GM12891 (cell line): ENCODE measurements at regions not wholly inside any gene's neighbourhood (a gene's known extent, or its start where the extent isn't known, plus 50 kb on each side); places are given as distances from the start of the nearest gene placed in this dataset.

Experiments used
- DNase-seq: peaks from one replicate; pipeline ENCODE4 v3.0.0; 2011; ENCODE audit warnings: low spot score; ENCODE audit not compliant: insufficient read length
- FAIRE-seq: peaks from 2 replicates; lab custom pipeline; 2011; peaks lifted over from hg19 to GRCh38; lab: Jason Lieb, UNC
- PAX5 ChIP-seq: IDR thresholded peaks from 2 replicates; pipeline ENCODE4 v1.6.1; 2011; ENCODE audit warnings: low read length, moderate library complexity, mild to moderate bottlenecking; ENCODE audit not compliant: insufficient read depth, severe bottlenecking
- POLR2A ChIP-seq: IDR thresholded peaks from 2 replicates; pipeline ENCODE4 v1.6.1; 2011; ENCODE audit warnings: low read depth, low read length, control low read depth
- POLR2AphosphoS5 ChIP-seq: IDR thresholded peaks from 2 replicates; pipeline ENCODE4 v1.6.1; 2011; ENCODE audit warnings: low read depth, low read length, control low read depth
- POU2F2 ChIP-seq: IDR thresholded peaks from 2 replicates; pipeline ENCODE4 v1.6.1; 2011; ENCODE audit warnings: low read depth, mild to moderate bottlenecking, control low read depth, low read length, moderate library complexity
- SPI1 ChIP-seq: IDR thresholded peaks from 2 replicates; pipeline ENCODE4 v1.6.1; 2011; ENCODE audit warnings: low read depth, low read length, control low read depth
- TAF1 ChIP-seq: IDR thresholded peaks from 2 replicates; pipeline ENCODE4 v1.6.1; 2011; ENCODE audit warnings: low read depth, low read length, control low read depth

DNA sequence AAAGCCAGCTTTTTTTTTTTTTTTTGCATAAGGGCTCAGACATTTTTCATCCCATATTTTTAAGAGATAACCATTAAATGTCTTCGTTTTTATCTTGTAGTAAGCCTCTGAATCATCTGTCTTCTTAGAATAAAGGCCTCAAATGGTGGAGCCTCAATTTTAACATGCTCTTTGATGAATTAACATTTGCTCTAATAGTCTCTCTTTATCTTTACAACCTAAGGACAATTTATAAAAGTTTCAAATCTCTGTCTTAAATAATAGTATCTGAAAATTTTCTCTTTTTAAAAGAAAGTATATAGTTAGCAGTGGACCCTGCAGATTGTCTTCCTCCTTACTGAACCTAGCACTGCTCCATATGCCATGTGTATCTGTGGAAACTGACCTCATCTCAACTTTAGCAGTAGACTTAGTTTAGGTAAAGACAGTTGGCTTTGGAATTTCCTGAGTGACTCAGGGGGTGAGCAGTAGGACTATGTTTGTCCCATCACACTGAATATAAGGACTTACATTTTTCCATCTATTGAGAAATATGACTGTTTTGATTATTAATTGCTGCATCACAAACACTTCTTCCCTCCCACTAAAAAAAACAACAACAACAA, 1658.0 kb downstream of the STIM2 start:
- FAIRE-seq (no peak), DNase-seq (no peak)
- TF ChIP-seq POLR2AphosphoS5 (no peak), SPI1 (no peak), PAX5 (no peak), TAF1 (no peak), POU2F2 (no peak), POLR2A (no peak)

DNA sequence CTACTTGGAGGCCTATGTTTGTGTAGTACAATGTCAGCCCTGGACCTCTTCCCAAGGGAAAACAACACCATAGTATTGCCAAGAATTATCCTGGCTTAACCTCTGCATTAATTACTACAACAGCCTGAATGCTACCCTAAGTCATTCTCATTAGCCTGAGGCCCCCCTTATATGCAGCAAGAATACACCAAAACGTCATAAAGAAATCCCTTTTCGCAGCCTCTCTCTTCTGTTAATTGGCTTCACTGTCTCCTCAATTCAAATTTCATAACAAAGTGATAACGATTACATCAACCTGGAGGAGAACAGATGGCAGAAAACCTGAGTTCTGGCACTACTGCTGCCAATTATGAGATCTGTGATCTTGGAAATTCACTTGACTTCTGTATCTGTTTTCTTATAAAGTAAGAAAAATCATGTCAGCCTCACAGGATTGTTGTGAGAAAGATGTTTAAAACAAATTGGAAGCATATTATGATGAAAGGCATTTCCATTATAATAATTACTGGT, 1663.1 kb downstream of the STIM2 start:
- TF ChIP-seq POU2F2 (no peak), TAF1 (no peak), SPI1 (no peak), POLR2A (no peak), PAX5 (no peak), POLR2AphosphoS5 (no peak)
- FAIRE-seq = no peak
- no peak for DNase-seq

DNA sequence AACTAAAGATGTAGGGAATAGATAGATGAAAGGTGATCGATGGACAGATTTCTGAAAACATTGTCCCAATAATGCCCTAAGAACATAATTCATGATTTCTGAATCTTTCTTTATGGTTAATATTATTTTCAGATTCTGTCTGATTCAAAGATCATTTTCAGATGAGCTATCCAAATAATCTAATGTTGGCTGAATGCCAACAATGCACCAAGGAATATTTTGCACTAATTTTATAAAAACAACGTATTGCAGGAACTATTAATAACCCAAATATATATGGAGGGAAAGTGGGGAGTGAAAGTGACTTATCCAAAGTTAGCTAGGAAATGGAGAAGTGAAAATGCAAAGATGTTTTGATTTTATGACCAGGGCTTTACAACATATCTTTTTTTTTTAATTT, 1675.5 kb downstream of the STIM2 start:
- FAIRE-seq = no peak
- TF ChIP-seq PAX5 (no peak), SPI1 (no peak), POLR2AphosphoS5 (no peak), POLR2A (no peak), POU2F2 (no peak), TAF1 (no peak)
- no peak for DNase-seq

DNA sequence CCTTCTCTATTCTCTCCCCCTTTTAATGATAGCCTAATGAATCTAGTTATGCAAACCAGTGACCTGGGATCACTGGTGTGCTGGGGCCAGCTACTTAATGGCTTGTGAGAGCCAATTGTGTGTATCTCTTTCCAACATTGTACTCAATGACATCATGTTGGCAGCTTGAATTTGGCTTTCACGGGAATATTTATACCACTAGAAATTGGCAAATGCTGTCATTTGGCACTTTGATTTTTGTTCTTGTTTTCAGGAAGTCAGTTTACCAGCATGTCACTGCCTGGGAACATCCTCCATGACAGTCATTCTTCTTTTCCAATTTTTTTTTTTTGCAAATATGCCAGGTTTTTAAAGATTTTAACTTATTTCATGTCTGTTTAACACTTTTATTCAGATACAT, 1685.3 kb downstream of the STIM2 start:
- DNase-seq (no peak), FAIRE-seq (no peak)
- no peak for TF ChIP-seq POLR2A

DNA sequence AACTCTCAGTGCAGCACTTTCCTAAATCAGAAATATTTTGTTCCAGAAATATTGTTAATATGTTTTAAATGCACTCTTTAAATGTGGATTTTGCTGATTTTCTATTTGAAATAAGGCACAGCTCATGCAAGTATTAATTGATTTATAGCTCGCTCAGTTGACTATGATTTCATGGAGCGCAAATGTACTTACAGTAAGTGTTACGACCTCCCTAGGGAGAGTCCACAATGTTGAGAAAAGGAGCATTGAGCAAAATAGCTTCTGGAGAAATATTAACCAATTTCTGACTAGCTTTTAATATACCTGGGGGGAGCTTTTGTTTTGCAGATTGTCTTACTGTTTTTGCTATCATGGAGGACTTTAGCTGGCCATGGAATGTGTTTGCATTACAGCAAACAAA, 1687.5 kb downstream of the STIM2 start:
- FAIRE-seq = no peak

DNA sequence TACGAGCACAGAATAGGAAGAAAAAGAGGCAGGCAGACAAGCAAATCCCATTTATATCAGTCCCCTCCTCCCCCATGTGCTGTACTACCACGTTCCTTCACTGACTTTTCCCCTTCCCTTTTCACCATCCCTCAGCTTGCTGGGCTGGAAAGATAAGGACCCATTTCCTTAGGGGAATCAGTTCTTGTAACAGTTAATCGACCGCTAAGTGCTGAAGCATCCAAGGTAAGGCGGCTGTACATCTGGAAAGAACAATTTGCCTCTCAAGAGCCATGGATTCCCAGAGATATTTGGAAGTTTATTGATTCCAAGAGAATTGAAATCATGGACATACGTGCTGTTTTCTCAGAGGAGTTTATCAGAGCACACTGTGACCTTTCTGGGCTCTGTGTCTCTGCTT, 1688.0 kb downstream of the STIM2 start:
- no peak for FAIRE-seq
- no peak for DNase-seq
- TF ChIP-seq POLR2A = no peak
- TF ChIP-seq TAF1 = no peak
- no peak for TF ChIP-seq SPI1
- TF ChIP-seq PAX5 = no peak
- TF ChIP-seq POLR2AphosphoS5 = no peak
- no peak for TF ChIP-seq POU2F2

More for the DNA sequence above, 1687.5 kb downstream of the STIM2 start:
- TF ChIP-seq POLR2A (no peak), POLR2AphosphoS5 (no peak), SPI1 (no peak), PAX5 (no peak), POU2F2 (no peak), TAF1 (no peak)
- no peak for DNase-seq

DNA sequence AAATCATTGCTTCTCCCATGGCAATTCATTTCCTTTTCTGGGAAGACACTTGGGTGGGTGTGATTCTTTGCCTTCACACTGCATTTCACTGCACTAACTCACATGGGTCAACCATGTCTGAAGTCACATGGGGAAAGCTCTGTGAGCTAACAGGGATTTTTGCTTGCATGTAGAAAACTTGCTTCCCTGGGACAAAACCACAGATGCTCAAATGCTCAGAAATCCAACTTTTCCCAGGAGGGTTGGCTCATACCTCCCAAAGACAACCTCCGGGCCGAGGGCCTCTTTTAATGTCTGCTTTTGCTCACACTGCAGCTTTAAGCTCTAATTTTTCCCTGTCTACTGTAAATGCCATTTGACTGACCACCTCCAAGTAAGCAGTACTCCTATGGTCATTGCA, 1695.2 kb downstream of the STIM2 start:
- FAIRE-seq (no peak), DNase-seq (no peak)
- TF ChIP-seq PAX5 (no peak), TAF1 (no peak), POU2F2 (no peak), POLR2AphosphoS5 (no peak)

DNA sequence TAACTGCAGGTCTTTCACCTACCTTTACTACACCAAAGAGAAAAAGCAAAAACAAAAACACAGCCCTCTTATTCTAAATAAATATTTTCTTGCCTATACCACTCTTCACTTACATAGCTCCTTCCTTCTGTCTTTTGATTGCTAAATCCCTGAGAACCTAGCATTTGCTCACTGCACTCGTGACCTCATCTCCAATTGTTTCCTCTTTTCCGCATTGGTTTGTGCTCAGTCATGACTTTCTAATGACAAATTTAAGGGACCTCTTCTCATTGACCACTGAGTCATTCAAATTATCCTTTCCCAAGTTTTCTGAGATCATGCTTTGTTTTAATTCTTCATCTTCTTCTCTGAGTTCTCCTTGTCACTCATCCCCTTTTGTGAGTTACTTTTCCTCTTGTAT, 1697.1 kb downstream of the STIM2 start:
- TF ChIP-seq POLR2AphosphoS5 (no peak), POLR2A (no peak), PAX5 (no peak), TAF1 (no peak), SPI1 (no peak), POU2F2 (no peak)
- DNase-seq = no peak
- no peak for FAIRE-seq

DNA sequence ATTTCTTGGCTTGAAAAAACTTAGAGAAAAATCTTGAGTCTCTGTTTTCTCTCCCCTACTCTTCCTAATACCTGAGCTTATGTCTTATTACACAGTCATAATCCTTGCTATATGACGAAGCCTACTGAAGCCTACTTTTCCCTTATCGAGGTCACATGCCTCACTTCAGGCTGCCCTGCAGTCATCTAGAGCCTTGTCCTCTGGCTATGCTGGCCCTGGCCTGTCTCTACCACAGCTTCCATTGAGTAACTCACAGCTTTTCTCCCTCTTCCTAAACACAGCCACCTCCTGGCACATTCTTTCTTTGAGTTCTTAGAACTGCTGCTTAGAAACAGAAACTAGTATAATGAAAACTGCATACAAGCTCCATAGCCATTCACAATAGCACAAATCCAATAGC, 1698.3 kb downstream of the STIM2 start:
- DNase-seq (no peak), FAIRE-seq (no peak)
- TF ChIP-seq PAX5 (no peak), SPI1 (no peak), TAF1 (no peak), POLR2AphosphoS5 (no peak), POLR2A (no peak)

DNA sequence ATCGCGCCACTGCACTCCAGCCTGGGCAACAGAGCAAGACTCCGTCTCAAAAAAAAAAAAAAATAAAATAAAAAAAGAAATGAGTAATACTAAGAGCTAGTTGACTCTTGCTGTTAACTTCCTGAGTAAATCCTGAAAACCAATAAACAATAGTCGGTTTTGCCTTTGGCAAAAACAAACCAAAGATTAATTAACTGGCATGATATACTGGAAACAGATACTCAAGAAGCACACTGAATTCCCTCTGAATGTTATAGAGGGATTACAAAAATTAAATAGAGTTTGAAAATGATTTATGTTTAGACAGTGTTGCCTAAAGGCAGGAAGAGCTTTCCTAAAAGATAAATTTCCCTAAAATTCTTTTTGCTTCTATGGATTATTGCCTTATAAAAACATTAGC, 1702.3 kb downstream of the STIM2 start:
- FAIRE-seq = no peak
- no peak for TF ChIP-seq PAX5
- no peak for TF ChIP-seq TAF1
- no peak for TF ChIP-seq POLR2A
- TF ChIP-seq POU2F2 = no peak
- TF ChIP-seq POLR2AphosphoS5 = no peak
- TF ChIP-seq SPI1 = no peak
- DNase-seq = no peak

DNA sequence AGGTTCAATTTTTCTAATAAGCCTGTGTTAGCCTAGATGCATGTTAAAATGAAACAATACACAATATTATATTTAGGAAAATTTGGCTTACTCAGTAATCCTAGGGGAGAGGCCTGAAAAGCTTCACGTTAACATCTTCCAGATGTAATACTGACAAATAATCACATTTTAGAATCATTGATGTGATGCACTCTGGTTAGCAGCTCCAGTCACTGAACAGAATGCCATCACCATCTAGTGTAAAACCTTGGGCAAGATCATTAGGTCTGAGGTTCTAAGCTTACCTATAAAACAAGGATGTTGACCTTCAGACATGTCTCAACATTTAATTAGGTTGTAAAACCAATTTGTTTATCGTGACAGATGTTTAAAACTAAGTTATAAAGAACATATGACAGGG, 1704.8 kb downstream of the STIM2 start:
- TF ChIP-seq POLR2A (no peak), PAX5 (no peak), SPI1 (no peak), POU2F2 (no peak), POLR2AphosphoS5 (no peak), TAF1 (no peak)
- no peak for FAIRE-seq

More for the DNA sequence above, 1704.8 kb downstream of the STIM2 start:
- DNase-seq = no peak
